CD4-positive, alpha-beta T cell treated with Interleukin-21 for 1 hour (primary cell): ENCODE measurements at regions not wholly inside any gene's neighbourhood (a gene's known extent, or its start where the extent isn't known, plus 50 kb on each side); places are given as distances from the start of the nearest gene placed in this dataset.

ENCODE experiments used
- DNase-seq: peaks from one replicate; pipeline ENCODE4 v3.0.0-alpha.2; 2020

DNA sequence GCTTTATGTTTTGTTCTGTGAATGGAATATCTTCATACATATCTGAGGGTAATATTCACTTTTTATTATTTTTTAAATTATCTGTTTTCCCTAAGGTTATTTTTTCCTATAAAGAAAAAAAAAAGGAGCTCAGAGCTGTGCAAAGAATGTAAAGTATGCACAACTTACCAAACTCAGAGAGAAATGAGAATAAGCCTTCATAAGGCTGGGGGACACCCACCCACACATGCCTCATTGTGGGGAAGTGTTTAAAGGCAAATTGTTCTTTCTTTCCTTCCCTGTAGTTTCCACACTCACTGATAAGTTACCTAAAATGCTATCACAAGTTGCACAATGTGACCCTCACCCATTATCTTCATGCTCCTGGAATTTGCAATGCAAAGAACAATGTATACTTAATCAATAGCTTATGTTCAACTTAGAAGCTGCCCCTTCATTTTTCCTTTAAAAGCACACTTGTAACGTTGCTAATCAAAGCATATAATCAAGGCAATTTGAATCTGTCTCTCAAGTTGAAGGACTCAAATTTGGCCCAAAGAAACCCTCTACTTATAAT is 108.1 kb downstream of the GNAT3 start:
- DNase-seq: no peak

DNA sequence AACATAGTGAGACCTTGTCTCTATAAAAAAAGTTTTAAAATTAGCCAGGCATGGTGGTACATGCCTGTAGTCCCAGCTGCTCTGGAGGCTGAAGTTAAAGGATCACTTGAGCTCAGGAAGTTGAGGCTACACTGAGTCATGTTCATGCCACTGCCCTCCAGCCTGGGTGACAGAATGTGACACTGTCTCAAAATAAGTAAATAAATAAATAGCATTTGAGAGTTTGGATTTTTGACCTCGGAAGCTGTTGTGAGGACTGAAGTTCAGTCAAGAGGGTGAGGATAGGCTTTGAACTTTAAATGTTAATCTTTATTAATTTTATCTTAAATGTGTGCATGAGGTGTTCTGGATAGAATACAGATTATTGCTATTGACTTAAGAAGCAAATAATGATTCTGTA is 110.2 kb downstream of the GNAT3 start:
- DNase-seq: no peak

DNA sequence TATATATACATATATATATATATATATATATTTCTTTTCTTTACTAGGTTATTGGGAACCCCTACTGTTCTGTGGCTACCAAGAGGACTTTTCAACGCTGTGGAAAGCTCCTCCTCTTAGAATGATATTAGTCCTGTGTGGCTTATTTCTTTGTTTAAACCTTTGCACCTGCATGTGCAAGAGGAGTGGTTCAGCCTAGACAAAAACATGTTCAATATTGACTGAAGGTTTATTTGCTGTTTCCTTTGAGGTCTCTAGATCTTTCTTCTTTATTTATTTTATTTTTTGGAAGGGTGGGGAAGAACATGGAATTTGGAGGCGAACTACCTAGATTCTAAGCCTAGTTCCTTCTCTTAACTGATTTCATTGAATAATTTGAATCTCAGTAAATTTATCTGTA is 118.1 kb downstream of the GNAT3 start:
- DNase-seq: no peak

DNA sequence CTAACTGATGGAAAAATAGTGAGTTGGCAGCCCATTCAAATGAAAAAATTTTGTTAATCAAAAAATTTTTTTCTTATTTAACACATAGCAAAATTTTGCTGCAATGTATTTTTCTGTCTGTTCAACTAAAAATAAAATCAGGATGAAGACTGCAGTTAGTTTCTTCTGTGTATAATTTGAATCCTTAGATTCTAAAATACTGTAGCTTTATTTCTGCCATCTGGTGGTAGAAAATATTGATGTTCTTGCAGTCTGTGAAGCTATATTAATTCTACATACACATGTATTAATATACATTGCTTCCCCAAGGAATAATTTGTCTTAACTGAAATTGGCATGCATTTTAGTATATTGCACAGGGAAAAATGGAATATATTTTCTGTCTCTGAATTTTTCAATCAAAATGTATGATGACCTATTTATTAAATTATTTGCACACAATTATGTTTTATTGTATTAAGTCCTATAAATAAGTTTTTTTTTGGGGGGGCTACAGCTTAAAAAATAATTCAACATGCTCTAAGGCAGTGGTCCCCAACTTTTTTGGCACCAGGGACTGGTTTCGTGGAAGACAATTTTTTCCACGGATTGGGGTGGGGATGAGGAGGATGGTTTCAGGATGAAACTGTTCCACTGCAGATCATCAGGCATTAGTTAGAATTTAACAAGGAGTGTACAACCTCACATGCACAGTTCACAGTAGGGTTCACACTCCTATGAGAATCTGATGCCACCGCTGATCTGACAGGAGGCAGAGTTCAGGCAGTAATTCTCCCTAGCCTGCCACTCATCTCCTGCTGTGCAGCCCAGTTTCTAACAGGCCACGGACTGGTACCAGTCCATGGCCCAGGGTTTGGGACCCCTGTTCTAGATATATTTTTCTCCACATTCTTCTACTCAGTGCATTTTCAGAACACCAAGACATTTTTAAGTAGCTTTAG is 119.4 kb downstream of the GNAT3 start:
- no peak for DNase-seq

DNA sequence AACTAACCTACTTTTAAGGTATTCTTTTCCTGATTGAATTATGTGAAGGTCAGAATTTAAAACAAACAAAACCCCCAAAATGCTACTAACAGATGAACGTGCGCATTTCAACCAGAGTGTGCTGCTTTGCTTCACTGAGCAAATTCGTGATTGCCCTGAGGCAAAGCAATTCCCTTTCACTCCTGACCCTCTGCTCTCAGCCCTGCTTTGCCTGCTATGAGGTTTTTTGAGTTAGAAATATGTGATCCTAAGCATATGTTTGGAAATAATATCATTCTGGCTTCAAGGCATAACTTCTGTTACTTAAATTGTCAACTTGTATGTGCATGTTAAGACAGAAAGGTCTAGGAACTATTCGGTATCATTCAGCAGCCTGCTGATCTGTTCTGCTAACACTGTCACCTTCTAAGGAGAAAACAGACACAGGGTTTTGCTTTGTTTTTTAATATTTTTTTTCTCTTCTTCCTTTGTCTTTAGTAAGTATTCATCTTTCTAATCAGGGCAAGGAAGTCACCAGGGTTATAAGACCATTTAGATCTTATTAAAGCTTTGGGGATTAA is 124.2 kb downstream of the GNAT3 start:
- DNase-seq: no peak

DNA sequence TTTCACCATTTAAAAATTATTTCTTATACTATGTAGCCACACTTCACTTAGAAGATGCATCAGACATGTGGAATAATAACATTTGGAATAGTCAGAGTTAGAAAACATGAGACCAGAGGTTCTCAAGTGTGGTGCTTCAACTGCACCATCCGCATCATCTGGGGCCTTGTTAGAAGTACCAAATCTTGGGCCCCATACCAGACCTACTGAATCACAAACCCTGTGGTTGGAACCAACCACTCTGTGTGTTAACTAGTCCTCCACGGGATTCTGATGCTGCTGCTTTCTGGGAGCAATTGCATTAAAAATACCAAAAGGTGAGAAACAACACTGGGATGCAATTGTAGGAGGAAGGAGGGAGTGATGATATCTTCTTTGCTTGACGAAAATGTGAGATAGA is 125.2 kb downstream of the GNAT3 start:
- DNase-seq: no peak

DNA sequence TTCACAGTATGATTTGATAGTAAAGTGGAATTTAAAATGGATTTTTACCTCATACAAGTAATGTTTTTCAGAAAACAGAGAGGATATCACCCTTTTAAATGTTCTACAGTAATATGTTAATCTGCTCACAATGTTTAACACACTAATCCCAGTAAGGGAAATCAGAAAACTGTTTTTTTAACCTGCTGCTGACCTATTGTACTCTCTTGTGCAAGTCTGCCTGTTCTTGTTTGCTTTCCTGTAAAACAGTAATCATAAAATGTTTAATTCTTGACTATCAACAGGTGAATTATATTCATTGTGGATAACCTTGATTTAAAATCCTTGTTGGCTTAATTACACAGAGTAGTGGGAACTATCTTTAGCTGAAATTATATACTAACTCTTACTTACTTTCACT is 126.4 kb downstream of the GNAT3 start:
- no peak for DNase-seq

DNA sequence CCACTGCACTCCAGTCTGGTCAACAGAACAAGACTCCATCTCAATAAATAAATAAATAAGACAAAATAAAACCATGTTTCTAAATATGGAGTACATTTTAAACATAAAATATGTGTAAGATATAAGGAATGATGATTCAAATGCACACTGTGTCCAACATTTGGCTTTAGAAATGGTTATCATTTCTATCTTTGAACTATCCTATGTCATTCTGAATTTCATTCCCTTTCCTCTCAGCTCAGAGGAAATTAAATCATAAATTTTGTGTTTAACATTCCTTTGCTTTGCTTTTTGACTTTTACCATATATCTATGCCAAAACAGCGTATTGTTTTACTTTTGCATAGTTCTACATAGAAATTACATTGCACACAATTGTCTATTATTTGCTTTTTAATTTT is 130.9 kb downstream of the GNAT3 start:
- no peak for DNase-seq

DNA sequence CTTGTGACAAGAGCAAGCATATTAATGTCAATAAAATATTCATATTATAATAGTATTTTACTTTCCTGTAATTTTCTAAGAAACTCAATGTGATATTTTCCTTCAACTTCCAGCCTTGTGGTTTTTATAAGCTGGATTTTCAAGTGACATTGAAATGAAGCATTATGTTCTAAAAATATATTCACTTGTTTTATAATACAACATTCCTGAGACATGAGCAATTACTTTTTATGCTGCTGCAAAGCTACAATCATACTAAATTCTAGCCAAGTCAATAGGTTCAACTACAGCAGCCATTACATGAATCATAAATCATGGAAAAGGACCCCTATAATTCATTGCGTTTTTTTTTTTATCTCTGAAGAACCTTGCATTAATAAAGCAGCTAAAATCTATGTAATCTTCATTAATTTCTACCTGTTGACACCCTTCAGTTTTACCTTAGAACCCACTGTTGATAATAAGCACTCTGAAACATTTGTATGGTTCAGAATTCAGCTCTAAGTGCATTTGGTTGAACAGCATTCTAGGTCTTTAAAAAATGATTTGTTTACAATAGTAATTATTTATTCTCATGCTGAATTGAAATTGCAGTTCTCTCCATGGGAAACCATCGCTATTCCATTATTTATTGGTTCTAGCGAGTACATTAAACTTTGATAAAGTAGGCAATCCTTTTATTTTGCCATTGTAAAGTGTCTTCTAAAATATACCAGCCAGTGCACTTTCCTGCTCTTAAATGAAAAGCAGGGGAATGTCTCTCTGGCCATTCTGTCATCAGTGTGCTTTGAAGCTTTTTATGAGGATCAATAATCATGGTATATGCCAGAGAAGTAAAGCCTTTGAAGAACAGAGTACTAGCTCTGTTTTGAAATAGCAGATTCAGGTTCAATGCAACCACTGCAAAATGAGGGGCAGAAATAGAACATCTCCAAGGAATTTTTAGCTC is 132.6 kb downstream of the GNAT3 start:
- DNase-seq: no peak

DNA sequence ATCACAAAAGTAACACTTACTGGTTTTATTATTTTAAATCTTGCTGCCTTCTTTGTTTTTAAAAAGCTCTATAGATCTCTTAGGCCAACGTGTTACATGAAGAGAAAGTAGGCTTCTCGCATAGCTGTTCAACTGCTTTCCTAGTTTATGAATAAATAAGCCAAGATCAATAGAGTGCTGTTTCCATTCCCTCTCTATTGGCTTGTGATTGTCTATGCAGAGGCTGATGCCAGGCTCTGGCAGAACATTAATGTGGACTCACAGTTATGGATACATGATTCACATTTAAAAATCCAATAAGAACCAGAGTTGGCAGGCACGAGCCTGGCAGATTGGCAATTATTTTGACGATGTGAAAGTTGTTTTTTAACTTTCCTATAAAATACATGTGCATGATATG is 137.5 kb downstream of the GNAT3 start:
- no peak for DNase-seq

DNA sequence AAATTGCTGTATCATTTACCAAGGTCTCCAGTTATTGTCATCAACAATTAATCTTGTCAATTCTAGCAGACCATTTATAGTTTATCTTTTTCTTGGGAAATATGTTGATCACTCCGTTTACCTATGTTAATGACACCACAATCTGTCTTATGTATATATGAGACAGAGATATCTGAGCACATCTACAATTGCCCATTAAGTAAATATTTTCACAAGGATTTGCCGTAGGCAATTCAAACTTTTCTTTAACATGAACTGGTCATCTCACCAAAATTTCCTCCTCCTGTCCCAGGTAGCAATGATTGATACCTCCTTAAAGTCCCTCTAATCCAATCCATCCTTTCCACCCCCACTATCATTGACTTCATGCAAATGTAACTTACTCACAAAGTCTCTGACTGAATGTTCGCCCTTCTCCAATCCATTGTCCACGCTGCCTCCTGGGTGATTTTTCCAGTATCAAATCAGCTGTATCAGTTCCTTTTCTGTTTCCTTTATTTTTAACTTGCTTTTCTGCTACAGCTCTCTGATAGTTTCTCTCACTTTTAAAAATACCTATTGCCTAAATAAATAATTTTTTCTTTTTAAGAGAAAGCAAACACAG is 138.3 kb downstream of the GNAT3 start:
- DNase-seq: no peak

DNA sequence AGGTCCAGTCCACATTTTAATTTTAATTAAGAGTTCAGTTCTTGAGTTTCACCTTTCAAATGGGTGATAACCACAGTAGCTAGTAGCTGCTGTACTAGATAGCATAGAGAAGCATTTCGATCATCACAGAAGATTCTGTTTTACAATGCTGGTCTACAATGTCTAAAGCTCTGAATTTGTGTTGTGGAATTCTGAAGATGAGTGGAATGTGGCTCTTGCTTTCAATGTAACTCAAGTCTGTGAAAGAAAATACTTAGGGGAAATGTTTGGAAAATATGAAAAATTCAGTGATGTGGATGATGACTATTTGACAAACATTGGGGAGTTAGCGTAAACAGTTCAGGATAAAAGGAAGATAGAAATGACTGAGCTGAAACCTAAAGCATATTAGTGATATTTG is 139.4 kb downstream of the GNAT3 start:
- DNase-seq: no peak

DNA sequence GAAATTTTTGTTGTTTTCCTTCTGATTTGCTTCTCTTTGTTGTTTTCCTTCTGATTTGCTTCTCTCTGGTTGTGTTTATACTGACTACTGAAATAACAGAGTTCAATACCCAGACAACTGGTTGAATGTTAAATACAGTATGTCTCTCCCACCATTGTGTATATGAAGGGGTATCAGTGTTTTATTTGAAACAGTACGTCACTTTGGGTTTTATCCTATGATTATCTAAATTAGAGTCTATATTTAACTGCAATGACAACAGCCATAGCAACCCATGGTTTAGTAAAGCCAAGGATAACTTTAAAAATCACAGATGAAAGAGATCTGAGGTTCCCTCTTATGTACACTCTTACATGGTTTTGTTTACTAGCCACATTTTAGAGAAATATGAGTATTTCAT is 141.3 kb downstream of the GNAT3 start:
- DNase-seq: no peak

DNA sequence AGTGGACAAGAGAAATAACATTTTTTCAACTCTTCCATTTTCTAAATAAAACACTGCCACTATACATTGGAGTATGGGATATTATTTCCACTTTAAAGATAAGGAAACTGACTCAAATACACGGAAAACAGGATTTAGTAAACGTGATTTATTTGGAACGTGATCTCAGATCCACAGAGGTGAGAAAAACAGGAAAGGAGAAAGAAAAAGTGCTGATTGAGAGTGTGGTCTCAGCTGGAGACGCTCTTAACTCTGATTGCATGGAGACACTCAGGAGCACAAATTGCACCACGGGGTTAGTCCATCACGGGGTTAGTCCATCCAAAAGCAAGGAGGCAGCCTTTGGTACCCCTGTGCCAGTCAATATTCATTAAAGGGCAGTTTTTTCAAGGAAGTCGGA is 142.5 kb downstream of the GNAT3 start:
- no peak for DNase-seq

DNA sequence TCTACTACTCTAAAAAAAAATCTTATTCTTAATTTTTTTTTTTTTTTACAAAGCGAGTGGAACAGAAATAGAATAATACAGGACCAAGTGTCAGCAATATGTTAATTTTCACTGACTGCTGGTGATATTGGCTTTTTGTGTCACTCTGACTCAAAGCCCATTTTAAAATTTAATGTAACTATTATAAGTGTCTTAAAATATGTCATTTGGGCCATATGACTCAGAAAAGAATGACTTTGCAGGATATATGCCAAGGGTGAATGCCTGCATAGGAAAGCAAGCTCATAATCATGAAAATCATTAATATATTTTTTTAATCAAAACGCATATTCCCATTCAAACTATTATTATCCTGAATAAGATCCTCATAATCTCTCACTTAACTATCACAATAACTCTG is 149.2 kb downstream of the GNAT3 start:
- DNase-seq: no peak

DNA sequence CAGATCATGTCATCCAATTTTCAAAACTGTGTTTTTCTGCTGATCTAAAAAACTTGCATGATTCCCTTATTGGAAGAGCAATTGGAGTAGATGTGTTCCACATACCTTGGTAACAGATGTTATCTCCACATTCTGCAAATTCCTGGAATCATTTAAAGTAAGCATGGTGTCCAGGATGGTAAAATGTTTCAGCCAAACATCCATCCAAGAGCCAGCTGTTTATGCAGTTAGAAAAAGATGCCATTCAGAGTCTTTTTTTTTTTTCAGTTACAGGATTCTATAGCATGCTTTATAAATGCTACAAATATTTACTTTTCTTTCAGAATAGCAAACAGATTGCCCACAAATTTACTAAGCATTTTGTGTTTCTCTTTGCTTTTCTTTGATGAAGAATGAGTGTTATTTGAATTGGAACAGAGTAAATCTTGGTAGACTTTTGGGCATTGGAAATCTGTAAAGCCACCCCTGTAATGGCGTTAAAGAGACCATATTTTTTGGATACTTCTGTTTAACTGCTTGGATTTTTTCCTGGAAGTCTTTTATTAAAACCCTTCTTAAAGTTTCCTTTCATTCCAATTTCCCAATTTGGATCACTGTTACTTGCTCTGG is 149.8 kb downstream of the GNAT3 start:
- no peak for DNase-seq

DNA sequence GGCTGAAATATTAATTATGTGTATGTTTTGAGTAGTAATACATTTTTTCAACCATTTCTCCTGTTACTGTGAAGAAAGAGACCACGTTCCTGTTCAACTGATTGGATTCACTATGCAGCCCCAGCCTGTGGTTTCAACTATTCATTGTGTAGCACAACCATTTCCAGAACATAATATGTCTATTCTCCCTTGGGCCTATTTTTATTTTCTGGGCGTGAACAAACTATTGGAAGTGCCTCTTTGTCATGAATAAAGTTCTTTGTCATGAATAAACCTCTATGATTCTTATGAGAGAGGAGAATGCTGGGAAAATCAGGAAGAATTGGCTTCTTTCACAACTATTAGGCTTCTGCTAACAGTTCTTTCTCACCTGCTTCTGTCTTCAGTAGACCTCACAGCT is 152.4 kb downstream of the GNAT3 start:
- DNase-seq: no peak

DNA sequence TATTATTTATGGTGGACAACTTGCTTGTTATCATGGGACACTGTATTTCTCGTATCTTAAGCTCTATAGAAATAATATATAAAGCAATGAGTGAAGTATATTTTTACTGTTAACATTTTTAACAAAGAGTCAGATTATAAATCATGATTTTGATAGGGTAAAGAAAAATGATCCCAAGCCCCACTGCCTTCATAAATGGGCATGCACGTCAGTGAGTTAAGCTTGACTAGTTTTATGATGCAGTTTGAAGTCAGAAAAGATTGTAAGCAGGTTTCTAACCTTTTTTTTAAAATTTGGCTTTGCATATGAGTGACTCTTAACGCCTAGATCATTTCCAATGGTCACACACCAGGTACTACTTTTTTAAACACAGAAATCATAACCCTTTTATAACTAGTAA is 152.8 kb downstream of the GNAT3 start:
- DNase-seq: no peak

DNA sequence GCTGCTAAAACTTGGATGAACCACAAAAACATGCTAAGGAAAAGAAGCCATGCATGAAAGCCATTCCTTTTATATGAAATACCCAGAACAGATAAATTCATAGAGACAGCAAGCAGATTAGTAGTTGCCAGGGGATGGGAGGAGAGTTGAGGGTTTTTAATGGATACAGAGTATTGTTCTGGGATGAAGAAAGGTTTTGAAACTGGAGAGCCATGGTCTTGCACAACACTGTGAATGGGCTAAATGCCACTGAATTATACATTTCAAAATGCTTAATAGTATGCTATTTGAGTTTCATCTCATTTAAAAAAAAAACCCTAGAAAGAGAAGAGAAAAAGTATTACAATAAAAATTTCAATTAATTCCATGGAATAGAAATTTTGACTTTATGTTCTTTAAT is 154.3 kb downstream of the GNAT3 start:
- DNase-seq: no peak

DNA sequence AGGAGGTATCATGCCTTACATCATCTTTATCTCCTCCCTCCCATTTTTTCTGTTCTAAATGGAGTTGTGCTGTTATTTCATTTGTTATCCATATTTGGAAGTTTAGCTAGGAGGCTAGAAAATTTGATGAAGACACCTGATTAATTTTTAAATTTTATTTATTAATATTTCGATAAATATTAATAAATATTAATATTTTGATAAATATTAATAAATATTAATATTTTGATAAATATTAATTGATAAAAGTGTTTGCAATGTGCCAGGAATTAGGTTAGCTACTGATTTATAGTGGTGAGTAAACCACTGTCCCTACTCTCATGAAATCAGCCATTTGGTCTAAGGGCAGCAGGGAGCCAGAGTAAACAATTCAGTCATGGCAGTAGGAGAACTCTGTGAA is 161.4 kb downstream of the GNAT3 start:
- no peak for DNase-seq

DNA sequence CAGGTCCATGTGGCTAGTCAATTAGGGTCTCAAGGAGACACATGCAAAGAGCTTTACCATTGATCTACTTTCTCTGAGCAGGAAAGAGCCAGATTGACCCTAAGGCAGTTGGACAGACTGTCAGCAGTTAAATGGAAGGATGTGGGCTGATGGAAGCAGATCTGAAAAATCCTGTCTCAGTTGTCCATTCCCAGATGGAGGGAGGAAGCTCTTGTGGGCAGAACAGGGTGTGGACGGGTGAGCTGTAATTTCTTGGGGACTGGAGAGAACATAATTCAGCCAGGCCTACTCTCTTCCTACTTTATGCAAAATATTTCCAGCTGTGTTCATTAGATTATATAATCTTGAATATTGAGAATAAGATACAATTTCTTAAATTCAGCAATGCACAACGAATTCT is 163.6 kb downstream of the GNAT3 start:
- no peak for DNase-seq

DNA sequence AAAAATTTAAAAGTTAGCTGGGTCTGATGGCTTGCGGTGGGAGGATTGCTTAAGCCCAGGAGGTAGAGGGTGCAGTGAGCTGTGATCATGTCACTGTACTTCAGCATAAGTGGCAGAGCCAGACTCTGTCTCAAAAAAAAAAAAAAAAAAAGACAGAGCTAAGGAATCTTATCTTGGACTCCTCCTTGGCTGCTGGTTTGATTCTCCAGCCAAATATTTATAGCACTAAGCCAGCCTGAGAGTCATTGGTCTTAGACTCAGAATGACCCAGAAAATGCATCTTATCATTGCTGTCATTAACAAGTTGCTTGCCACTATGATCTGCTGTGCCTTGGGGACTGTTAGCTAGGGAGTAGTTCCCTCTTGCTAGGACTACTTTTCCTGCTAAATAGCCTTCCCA is 164.7 kb downstream of the GNAT3 start:
- DNase-seq: no peak
